Lung (tissue), 11 donors: ENCODE measurements at regions not wholly inside any gene's neighbourhood (a gene's known extent, or its start where the extent isn't known, plus 50 kb on each side); places are given as distances from the start of the nearest gene placed in this dataset.

Experiments
- ATAC-seq: fragments of 200-7000 bp; cut with Tn5 transposase; one replicate; pipeline ENCODE4 v1.9.1; 2020; ENCODE audit warnings: moderate number of reproducible peaks; ENCODE audit not compliant: insufficient read depth, low FRiP score
- DNase-seq, 3 donors: peaks; one replicate each; pipeline ENCODE4 v3.0.0-alpha.2; 2013 to 2017
- H3K27ac ChIP-seq, 2 donors: one replicate each; pipeline ENCODE4 v1.5.1; 2013; ENCODE audit warnings: mild to moderate bottlenecking in 2 of 2, moderate library complexity in 2 of 2, control low read depth in 1 of 2, inconsistent platforms in 1 of 2, low read depth in 1 of 2, low read length in 1 of 2
- H3K27me3 ChIP-seq, 3 donors: one replicate each; pipeline ENCODE4 v1.5.1; 2013; ENCODE audit warnings: low read length in 2 of 3; ENCODE audit not compliant: control insufficient read depth in 3 of 3, insufficient read depth in 3 of 3
- H3K36me3 ChIP-seq, 4 donors: one replicate each; pipeline ENCODE4 v1.5.1; 2013; ENCODE audit warnings: low read length in 4 of 4, mild to moderate bottlenecking in 1 of 4, moderate library complexity in 1 of 4; ENCODE audit not compliant: control insufficient read depth in 4 of 4, insufficient read depth in 4 of 4
- H3K4me1 ChIP-seq, 5 donors: one replicate each; pipeline ENCODE4 v1.5.1; 2013; ENCODE audit warnings: low read length in 5 of 5, mild to moderate bottlenecking in 2 of 5, moderate library complexity in 1 of 5; ENCODE audit not compliant: control insufficient read depth in 5 of 5, insufficient read depth in 5 of 5
- H3K4me3 ChIP-seq: one replicate; pipeline ENCODE4 v1.5.1; 2013; ENCODE audit warnings: mild to moderate bottlenecking, control low read depth, moderate library complexity
- H3K9ac ChIP-seq, 2 donors: one replicate each; pipeline ENCODE4 v1.5.1; 2013; ENCODE audit warnings: low read length in 2 of 2, control low read depth in 1 of 2; ENCODE audit not compliant: insufficient read depth in 1 of 2
- H3K9me3 ChIP-seq, 4 donors: one replicate each; pipeline ENCODE4 v1.5.1; 2013; ENCODE audit warnings: low read length in 3 of 4, mild to moderate bottlenecking in 1 of 4, moderate library complexity in 1 of 4; ENCODE audit not compliant: control insufficient read depth in 4 of 4, insufficient read depth in 3 of 4
- CTCF ChIP-seq: IDR thresholded peaks from 2 replicates; pipeline ENCODE4 v1.5.1; 2012; ENCODE audit warnings: mild to moderate bottlenecking; ENCODE audit errors: control extremely low read depth, extremely low read depth
- WGBS, 2 donors: extraction: QIAGEN DNeasy Blood & Tissue Kit; methylation state at CpG; one replicate each; pipeline ENCODE4 v1.1.7; 2013; 5-methylcytosine and 5-hydroxymethylcytosine counted together
- donor health status: control.
- donor health status: control.
- donor health status: Bipolar disorder and iron deficiency.
- donor health status: healthy.
- donor health status: DM: yes; HTN: yes; CAD: no.

GRCh38 chr6:3518356-3519190 lies 61.7 kb upstream of the SLC22A23 start:
- DNase-seq = no peak
- no peak overlapping the region for H3K9ac ChIP-seq

GRCh38 chr6:3517350-3517749 lies 60.5 kb upstream of the SLC22A23 start:
- no peak for ATAC-seq
- WGBS, 2 donors = 70 to 71% methylated on average over 6 of the region's 6 CpGs
- H3K27ac ChIP-seq = no peak overlapping the region

More at GRCh38 chr6:3518356-3519190, 61.7 kb upstream of the SLC22A23 start:
- H3K27me3 ChIP-seq = no peaks in the 10 kb centered on the region
- no peak for TF ChIP-seq CTCF
- WGBS, 2 donors = 72 to 82% methylated on average over 15 of the region's 15 CpGs
- no peaks in the 10 kb centered on the region for H3K4me1 ChIP-seq
- ATAC-seq = no peak
- H3K27ac ChIP-seq = no peak overlapping the region
- H3K4me3 ChIP-seq = no peak overlapping the region
- no peaks in the 10 kb centered on the region for H3K9me3 ChIP-seq
- H3K36me3 ChIP-seq = no peaks in the 10 kb centered on the region

GRCh38 chr6:3516092-3516491 lies 59.2 kb upstream of the SLC22A23 start:
- no peaks in the 10 kb centered on the region for H3K36me3 ChIP-seq
- TF ChIP-seq CTCF = no peak
- H3K9me3 ChIP-seq = no peaks in the 10 kb centered on the region
- no peak overlapping the region for H3K4me3 ChIP-seq
- no peaks in the 10 kb centered on the region for H3K4me1 ChIP-seq
- no peak overlapping the region for H3K9ac ChIP-seq
- no peak for DNase-seq
- 88 to 94% methylated on average over 5 of the region's 5 CpGs for WGBS, 2 donors
- H3K27me3 ChIP-seq = no peaks in the 10 kb centered on the region
- ATAC-seq = no peak
- no peak overlapping the region for H3K27ac ChIP-seq

More at GRCh38 chr6:3517350-3517749, 60.5 kb upstream of the SLC22A23 start:
- Histone ChIP-seq H3K36me3 (no peaks in the 10 kb centered on the region), H3K4me3 (no peak overlapping the region), H3K27me3 (no peaks in the 10 kb centered on the region), H3K4me1 (no peaks in the 10 kb centered on the region), H3K9ac (no peak overlapping the region), H3K9me3 (no peaks in the 10 kb centered on the region)
- TF ChIP-seq CTCF = no peak
- DNase-seq = no peak
